BE2C (cell line): ENCODE measurements at regions not wholly inside any gene's neighbourhood (a gene's known extent, or its start where the extent isn't known, plus 50 kb on each side); places are given as distances from the start of the nearest gene placed in this dataset.

Experiments
- DNase-seq: peaks from one replicate; pipeline ENCODE4 v3.0.0-alpha.2; 2020
- H3K27me3 ChIP-seq: fragments of 250-450 bp; sonication (Bioruptor Pico); 2 replicates; pipeline ENCODE4 v1.5.1; 2020; ENCODE audit warnings: mild to moderate bottlenecking
- H3K36me3 ChIP-seq: fragments of 250-450 bp; sonication (Bioruptor Pico); 2 replicates; pipeline ENCODE4 v1.5.1; 2020; ENCODE audit warnings: mild to moderate bottlenecking
- H3K4me1 ChIP-seq: fragments of 250-450 bp; sonication (Bioruptor Pico); 2 replicates; pipeline ENCODE4 v1.5.1; 2020
- H3K4me3 ChIP-seq: 2 replicates; pipeline ENCODE4 v1.5.1; 2011; ENCODE audit warnings: low read depth, low read length
- H3K9me3 ChIP-seq: fragments of 250-450 bp; sonication (Bioruptor Pico); 2 replicates; pipeline ENCODE4 v1.5.1; 2020
- CTCF ChIP-seq: IDR thresholded peaks from 2 replicates; pipeline ENCODE4 v1.5.1; 2012; ENCODE audit warnings: mild to moderate bottlenecking, low read depth, low read length

GRCh38 chr4:62881210-62881609 is 1528.0 kb downstream of the TECRL start:
- Histone ChIP-seq H3K27me3 (no peaks in the 10 kb centered on the region), H3K9me3 (no peaks in the 10 kb centered on the region), H3K4me1 (no peaks in the 10 kb centered on the region), H3K4me3 (no peak overlapping the region), H3K36me3 (no peaks in the 10 kb centered on the region)
- no peak for DNase-seq
- TF ChIP-seq CTCF = no peak

GRCh38 chr4:62872856-62873255 is 1536.4 kb downstream of the TECRL start:
- Histone ChIP-seq H3K36me3 (no peaks in the 10 kb centered on the region), H3K4me3 (no peak overlapping the region), H3K27me3 (no peaks in the 10 kb centered on the region), H3K9me3 (no peaks in the 10 kb centered on the region), H3K4me1 (no peaks in the 10 kb centered on the region)
- no peak for DNase-seq
- no peak for TF ChIP-seq CTCF

GRCh38 chr4:62871078-62871477 is 1538.2 kb downstream of the TECRL start:
- Histone ChIP-seq H3K4me1 (no peaks in the 10 kb centered on the region), H3K36me3 (no peaks in the 10 kb centered on the region), H3K27me3 (no peaks in the 10 kb centered on the region), H3K4me3 (no peak overlapping the region), H3K9me3 (no peaks in the 10 kb centered on the region)
- DNase-seq = no peak
- TF ChIP-seq CTCF = no peak

DNA sequence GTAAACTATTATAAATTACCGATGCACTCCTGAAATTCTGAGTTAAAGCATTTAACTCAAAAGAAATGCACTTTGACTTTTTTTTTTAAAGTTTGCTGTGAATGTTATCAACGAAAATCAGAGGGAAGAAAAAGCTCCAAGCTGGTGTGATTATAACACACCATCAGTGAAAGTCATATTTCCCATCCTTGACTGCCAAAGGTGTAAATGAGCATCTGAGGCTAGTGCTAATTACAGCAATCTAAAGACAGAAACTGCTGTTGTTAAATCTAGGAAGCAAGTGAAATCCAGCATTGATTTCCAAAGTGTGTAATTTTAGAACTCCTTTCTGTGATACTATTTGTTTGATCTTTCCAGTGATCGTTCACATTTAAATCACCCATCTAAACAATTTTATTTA is 1538.8 kb downstream of the TECRL start:
- Histone ChIP-seq H3K36me3 (no peaks in the 10 kb centered on the region), H3K4me1 (no peaks in the 10 kb centered on the region), H3K27me3 (no peaks in the 10 kb centered on the region), H3K9me3 (no peaks in the 10 kb centered on the region), H3K4me3 (no peak overlapping the region)
- TF ChIP-seq CTCF = no peak
- DNase-seq = no peak

GRCh38 chr4:62865261-62865660 is 1544.0 kb downstream of the TECRL start:
- no peaks in the 10 kb centered on the region for H3K4me1 ChIP-seq
- no peak for DNase-seq
- TF ChIP-seq CTCF = no peak
- H3K36me3 ChIP-seq = no peaks in the 10 kb centered on the region
- no peaks in the 10 kb centered on the region for H3K9me3 ChIP-seq
- H3K27me3 ChIP-seq = no peaks in the 10 kb centered on the region
- H3K4me3 ChIP-seq = no peak overlapping the region

GRCh38 chr4:62849696-62850095 is 1559.6 kb downstream of the TECRL start:
- DNase-seq = no peak
- Histone ChIP-seq H3K4me1 (no peaks in the 10 kb centered on the region), H3K36me3 (no peaks in the 10 kb centered on the region), H3K4me3 (no peak overlapping the region), H3K27me3 (no peaks in the 10 kb centered on the region), H3K9me3 (no peaks in the 10 kb centered on the region)
- no peak for TF ChIP-seq CTCF
